ENCODE measurements at regions not wholly inside any gene's neighbourhood (a gene's known extent, or its start where the extent isn't known, plus 50 kb on each side); places are given as distances from the start of the nearest gene placed in this dataset.
"Not testable (repeated sequence)": the region's sequence is repeated elsewhere in the genome, so short reads cannot be mapped to it uniquely, and the experiment has no call there.

DNA sequence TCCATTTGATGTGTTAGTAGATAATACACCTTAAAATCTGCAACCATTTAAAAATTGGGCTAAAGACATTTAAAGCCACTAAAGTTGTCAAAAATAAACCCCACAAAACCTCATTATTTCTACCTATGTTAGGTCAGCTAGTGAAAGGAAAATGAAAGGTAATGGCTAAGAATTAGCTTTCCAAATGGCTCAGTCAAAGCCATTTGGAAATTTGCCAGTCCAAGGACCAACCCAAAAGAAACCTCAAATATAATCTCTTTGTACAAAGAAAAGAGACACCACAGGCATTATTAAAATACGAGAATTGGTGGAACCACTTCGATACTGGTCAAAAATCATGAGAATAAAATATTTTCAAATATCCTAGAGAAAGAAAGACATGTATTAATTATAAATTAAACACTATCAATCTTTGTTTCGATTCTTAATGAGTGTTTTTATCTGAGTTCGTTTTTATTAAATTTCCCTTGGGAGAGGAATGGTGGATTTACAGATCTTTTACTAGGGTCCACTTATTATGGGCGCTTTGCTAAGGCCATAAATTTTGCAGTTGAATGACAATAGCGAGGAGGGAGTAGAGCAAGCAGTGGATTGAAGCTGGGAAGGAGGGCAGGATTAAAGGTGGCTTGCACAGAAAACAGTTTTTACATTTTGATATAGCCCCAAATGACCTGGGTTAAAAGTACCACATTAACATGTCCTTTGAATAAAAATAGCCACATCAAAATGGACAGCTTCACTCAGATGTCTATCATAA is 116.8 kb upstream of the SHB start:
- DNase-seq (ENCODE audit: low read depth), result no peak

DNA sequence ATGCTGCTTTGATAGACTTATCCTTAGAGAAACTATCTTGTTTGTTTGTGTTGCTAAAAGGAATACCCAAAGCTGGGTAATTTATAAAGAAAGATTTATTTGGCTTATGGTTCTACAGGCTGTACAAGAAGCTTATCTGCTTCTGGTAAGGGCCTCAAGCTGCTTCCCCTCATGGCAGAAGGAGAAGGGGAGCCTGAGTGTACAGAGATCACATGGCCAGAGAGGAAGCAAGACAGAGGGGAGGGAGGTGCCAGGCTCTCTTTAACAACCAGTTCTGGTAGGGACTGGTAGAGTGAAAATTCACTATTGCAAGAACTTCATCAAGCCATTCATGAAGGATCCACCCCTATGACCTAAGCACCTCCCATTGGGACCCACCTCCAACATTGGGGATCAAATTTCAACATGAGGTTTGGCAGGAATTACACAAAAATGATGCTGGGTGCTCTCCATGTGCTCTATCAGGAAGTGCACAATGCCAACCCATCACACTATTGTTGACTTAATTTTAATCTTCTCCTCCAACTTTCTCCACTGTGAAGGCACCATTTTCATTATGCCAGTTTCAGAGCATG is 115.1 kb upstream of the SHB start:
- DNase-seq (ENCODE audit: low read depth), result peak; percentile 33

DNA sequence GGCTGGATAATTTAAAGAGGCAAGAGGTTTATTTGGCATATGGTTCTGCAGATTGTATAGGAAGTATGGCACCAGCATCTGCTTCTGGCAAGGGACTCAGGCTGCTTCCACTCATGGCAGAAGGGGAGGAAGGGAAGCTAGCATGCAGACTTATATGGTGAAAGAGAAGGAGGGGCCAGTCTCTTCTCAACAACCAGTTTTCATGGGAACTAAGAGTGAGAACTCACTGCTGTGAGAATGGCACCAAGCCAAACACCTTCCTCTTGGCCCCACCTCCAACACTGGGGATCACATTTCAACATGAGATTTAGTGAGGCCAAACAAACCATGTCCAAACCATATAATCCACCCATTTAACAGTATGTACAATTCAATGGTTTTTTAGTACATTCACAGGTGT is 113.3 kb upstream of the SHB start:
- no peak for DNase-seq (ENCODE audit: low read depth)

- no peak for DNase-seq (ENCODE audit: low read depth)
Observed at GRCh38 chr9:38181866-38182265, 112.8 kb upstream of the SHB start.

DNA sequence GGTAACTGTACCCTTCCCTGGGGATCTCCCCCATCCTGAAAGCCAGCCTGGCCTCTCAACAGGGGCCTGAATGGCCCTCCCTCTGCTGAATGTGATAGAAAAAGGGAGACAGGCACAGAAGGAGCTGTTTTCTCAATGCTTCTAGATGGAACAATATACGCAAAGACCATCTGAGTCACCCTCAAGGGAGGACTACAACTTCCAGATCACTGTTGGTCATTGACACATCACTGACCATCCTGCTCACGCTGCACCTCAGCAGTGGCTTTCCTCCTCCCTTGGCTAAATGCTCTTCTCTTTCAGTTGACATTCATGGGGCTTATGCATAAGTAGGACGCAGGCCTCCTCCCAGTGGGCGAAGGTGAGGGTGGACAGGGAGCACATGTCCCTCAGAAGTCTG is 112.2 kb upstream of the SHB start:
- peak; percentile 36 for DNase-seq (ENCODE audit: low read depth)

GRCh38 chr9:38180656-38181055 is 111.6 kb upstream of the SHB start:
- no peak for DNase-seq (ENCODE audit: low read depth)

DNA sequence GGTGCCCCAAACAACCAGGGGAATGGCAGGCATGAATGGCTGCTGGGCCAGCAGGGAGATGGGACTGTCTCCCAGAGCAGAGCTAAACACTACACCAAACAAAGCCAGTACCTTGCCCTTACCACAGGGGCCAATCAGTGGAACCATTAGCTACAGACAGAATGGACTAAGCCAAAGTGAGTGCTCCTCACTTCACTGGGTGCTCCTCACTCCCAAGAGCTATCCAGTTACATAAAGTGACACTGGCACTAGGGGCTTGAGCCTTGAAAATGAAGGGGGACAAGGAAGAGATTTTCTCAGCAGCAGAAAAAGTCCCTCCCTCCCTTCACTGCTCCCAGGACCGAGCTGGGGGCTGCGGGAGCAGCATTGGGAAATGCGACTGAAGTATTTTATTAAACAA is 110.9 kb upstream of the SHB start:
- DNase-seq (ENCODE audit: low read depth), result no peak

GRCh38 chr9:38178237-38178636 is 109.2 kb upstream of the SHB start:
- DNase-seq (ENCODE audit: low read depth), result no peak

DNA sequence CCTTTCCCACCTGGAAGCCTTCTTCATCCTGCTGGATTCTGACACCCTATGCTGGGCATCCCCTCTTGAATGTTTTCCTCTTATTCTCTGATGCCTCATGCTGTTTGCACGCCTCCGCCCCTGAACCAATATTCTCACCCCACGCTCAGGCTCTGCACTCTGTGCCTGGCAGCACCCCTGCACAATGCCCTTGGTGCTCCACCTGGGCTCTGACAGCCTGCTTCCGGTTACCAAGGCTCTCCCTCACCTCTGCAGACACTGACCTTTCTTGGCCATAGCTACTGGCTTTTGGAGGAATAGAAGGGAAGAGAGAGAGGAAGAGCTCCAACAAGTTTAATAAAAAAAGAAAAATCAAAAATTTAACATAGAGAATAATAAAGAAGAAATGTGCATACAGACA is 108.7 kb upstream of the SHB start:
- no peak for DNase-seq (ENCODE audit: low read depth)

DNA sequence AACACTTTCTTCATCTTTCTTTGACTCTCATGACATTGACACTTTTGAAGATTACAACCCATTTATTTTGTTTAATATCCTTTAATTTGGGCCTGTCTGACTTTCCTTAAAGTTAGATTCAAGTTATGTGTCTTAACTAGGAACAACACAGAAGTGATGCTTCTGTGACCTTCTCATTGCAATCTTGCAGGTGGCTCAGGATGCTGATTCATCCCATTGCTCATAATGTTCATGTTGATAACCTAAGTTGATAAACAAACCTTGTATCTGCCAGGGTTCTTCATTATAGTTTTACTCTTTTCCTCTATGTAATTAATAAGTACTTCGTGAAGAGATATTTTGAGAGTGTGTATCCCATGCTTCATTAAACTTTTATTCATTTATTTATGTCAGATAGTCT is 107.2 kb upstream of the SHB start:
- no peak for DNase-seq (ENCODE audit: low read depth)

DNA sequence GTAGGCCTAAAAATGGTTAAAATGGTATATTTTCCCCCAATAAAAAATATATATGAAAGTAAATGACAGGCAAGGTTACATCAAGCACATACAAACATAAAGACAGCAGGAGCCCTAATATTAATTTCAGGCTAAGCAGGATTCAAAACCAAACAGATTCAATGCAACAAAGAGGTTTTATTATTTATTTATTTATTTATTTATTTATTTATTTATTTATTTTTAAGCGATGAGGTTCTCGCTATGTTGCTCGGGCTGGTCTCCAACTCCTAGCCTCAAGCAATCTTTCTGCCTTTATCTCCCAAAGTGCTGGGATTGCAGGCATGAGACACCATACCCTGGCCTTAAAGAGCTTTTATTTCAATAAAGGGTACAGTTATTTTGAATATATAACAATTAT is 106.4 kb upstream of the SHB start:
- no peak for DNase-seq (ENCODE audit: low read depth)

DNA sequence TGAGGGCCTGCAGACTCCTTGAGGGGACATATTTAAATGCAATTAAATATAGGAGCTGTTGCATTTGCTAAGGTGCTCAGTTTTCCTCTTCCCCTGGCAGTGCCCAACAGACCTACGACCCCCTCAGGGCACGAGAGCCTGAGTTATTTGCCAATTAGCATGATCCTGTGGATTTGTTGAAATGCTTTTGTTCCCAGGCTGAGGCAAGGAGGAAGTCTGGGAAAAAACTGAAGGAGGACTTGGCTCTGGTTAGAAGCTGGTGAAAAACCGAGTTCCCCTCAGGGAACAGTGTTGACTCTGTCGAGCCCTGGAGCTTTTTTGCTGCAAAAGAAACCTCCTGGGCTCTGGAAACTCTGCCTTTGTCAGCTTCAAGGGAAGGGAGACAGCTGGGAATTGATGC is 103.6 kb upstream of the SHB start:
- no peak for DNase-seq (ENCODE audit: low read depth)

- DNase-seq (ENCODE audit: low read depth), result no peak
Observed at GRCh38 chr9:38171926-38172325, 102.9 kb upstream of the SHB start.

DNA sequence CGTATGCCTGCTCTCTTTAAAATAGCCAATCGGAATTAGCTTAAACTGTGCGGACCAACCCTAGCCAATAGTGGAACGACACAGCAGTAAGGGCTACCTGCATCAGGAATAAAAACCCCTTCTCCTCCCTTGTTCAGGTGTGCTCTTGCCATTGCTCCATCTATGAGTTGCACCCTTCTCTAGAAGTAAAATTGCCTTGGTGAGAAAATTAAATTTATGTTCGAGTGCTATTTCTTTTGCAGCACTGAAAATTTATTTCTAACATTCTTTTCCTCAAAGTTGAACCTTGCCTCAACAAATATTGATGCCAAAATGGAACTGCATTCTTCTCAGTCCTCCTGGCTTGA is 102.5 kb upstream of the SHB start:
- DNase-seq (ENCODE audit: low read depth), result no peak

DNA sequence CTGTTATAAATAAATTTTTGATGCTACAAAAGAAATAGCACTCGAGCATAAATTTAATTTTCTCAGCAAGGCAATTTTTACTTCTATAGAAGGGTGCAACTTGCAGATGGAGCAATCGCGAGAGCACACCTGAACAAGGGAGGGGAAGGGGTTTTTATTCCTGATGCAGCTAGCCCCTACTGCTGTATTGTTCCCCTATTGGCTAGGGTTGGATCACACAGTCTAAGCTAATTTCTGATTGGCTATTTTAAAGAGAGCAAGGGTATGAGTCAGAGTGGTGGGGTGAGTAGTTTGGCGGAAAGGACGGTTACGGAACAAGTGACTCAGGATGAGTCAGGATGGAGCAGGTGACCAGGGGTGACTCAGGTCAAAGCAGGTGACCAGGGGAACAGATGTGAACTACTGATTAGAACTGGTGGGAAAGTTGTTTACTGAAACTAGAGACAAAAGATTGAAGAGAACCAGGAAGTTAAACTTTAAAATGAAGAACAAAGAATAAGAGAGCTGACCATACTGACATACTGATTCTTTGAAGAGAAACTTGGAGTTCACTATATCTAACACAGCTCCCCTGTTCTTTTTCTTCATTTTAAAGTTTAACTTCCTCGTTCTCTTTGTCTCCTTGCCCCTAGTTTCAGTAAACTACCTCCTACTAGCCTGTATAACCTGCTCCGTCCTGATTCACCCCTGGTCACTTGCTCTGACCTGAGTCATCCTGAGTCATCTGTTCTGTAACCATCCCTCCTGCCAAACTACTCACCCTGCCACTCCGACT is 101.9 kb upstream of the SHB start:
- DNase-seq (ENCODE audit: low read depth), result peak; percentile 18

DNA sequence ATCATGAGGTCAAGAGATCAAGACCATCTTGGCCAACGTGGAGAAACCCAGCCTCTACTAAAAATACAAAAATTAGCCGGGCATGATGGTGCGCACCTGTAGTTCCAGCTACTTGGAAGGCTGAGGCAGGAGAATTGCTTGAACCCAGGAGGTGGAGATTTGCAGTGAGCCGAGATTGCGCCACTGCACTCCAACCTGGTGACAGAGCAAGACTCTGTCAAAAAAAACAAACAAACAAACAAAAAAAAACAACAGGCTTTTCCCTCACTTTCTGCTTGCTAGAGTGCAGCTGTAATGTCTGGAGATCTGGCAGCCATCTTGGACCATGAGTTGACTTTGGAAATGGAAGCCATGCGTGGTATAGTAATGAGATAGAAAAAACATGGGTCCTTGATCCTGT is 101.1 kb upstream of the SHB start:
- not testable (repeated sequence) for DNase-seq (ENCODE audit: low read depth)

DNA sequence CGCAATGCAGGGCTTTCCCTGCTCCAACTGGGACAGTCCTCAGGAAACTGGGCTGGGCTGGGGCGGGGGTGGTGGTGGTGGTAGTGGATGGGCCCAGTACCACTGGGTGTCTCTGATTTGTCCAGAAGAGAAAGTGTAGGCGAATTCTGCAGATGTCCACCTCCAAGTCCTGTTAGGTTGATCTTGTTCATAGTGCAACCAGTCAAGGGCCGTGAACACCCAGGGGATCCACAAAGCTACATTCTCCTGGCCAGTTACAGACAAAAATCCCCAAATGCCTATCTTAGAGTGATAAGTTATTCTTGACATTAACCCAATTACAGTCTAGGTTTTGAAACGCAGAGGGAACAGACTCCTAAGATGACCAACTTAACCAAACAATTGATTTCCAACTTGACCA is 97.5 kb upstream of the SHB start:
- no peak for DNase-seq (ENCODE audit: low read depth)

DNA sequence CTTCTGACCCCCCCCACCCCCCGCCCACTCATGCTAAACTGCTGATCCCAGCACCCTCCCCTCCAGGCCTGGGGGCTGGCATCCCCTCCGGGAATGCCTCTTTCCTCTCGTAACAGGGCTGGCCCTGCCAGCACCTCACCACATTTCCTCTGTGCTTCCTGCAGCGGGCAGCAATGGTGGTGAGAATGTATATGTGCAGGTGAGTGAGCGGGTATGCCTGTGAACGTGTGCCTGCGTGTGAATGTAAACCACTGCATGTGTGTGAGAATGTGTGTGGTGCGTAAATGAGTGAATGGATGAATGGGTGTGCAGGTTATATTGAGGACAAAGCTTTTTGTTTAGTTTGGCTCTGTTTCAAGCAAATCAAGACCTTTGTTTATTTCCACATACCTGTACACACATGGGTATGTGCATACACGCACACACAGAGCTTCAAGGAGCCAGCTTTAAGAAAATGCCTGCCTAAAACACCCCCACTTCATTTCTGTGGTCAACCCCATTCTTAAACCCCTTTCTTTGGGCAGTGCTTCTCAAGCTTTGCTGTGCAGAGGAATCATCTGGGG is 95.7 kb upstream of the SHB start:
- DNase-seq (ENCODE audit: low read depth), result no peak

DNA sequence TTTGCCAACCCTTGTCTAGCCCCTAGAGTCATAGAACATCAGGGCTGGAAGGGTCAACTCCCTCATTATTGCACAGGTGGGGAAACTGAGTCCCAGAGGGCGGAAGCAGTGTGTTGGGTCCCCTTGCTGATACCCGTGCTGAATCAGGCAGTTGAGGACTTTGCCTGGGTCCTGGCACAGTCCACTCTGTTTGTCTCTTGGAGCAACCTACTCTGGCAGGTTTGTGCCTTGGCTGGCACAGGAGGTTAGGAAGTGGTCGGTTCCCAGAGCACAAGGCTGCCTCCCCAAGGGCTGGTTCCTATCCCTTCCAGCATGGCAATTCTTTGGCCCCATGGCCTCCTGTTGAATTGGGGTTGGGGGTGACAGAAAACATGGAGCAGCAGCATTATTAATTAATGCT is 94.5 kb upstream of the SHB start:
- DNase-seq (ENCODE audit: low read depth), result no peak

- no peak for DNase-seq (ENCODE audit: low read depth)
Observed at GRCh38 chr9:38162332-38163211, 93.5 kb upstream of the SHB start.

DNA sequence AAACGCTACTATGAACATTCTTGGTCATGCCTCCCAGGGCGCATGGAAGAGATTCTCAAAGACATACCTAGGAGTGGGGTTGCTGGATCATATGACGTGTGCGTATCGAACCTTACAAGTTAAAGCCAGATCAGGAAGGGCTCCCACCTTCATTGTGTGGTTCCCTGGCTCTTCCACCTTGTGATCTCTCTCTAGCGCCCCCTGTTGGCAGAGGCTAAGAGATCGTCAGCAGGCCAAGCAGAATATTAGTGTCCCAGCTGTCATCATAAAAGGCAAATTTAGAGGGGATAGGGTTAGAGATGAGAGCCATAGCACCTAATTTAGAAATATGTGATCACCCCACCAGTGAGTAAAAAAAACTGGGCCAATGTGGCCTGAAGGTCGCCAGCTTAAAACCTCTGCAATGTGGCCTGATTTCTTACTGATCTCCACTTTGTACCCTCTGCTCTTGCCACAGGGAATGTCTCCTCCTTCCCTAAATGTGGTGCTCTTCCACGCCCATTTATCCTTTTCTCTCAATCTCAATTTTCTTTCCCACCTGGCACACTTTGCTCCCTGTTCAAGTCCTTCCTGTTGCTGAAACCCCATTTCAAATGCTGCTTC is 91.7 kb upstream of the SHB start:
- no peak for DNase-seq (ENCODE audit: low read depth)

DNA sequence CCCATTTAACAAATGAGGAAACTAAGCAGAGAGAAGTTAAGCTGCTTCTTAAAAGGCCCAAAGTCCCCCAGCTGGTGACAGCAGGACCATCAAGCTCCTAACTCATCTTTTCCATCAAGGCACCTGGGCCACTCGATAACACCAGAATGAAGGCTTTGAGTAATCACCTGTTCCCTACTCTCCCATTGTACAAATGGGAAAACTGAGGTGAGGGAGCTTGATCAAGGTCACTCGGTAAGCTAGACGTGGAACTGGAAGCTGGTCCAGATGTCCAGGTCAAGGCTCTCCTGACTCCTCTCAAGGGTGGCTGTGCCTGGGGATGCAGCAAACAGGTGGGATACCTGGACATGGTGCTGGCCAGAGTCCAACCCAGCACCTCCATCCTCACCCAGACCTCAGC is 90.6 kb upstream of the SHB start:
- no peak for DNase-seq (ENCODE audit: low read depth)
